SK-N-SH treated with all-trans-retinoic acid at 6 μM for 48 hours (cell line): ENCODE measurements at regions not wholly inside any gene's neighbourhood (a gene's known extent, or its start where the extent isn't known, plus 50 kb on each side); places are given as distances from the start of the nearest gene placed in this dataset.

Experiments
- BACH2 ChIP-seq: fragments of 250-450 bp; sonication (Bioruptor Pico); IDR thresholded peaks from 2 replicates; pipeline ENCODE4 v1.9.0; 2021; ENCODE audit warnings: mild to moderate bottlenecking, borderline replicate concordance
- GLIS3 ChIP-seq: fragments of 250-450 bp; sonication (Bioruptor Pico); IDR thresholded peaks from 2 replicates; pipeline ENCODE4 v1.5.0; 2020; ENCODE audit warnings: mild to moderate bottlenecking, moderate library complexity
- PATZ1 ChIP-seq: fragments of 250-450 bp; sonication (Bioruptor Pico); IDR thresholded peaks from 2 replicates; pipeline ENCODE4 v1.8.0; 2020; ENCODE audit warnings: mild to moderate bottlenecking, moderate library complexity, borderline replicate concordance
- POU6F1 ChIP-seq: fragments of 250-450 bp; sonication (Bioruptor Pico); IDR thresholded peaks from 2 replicates; pipeline ENCODE4 v1.8.0; 2021; ENCODE audit warnings: low read depth, mild to moderate bottlenecking, moderate library complexity, borderline replicate concordance
- ZFP3 ChIP-seq: fragments of 250-450 bp; sonication (Bioruptor Pico); IDR thresholded peaks from 2 replicates; pipeline ENCODE4 v1.5.0; 2020; ENCODE audit warnings: mild to moderate bottlenecking, moderate library complexity
- ZNF8 ChIP-seq: fragments of 450-650 bp; formaldehyde crosslinking; IDR thresholded peaks from 2 replicates; pipeline ENCODE4 v1.5.0; 2020; ENCODE audit warnings: mild to moderate bottlenecking, moderate library complexity

- TF ChIP-seq PATZ1 (no peak), ZNF8 (no peak), GLIS3 (CRISPR knock-in tag) (no peak), ZFP3 (no peak), BACH2 (CRISPR knock-in tag) (no peak), POU6F1 (CRISPR knock-in tag) (no peak)
These were observed 317.5 kb upstream of the RAB6C start for GRCh38 chr2:129661935-129662334.
